Keratinocyte (primary cell): ENCODE measurements at regions not wholly inside any gene's neighbourhood (a gene's known extent, or its start where the extent isn't known, plus 50 kb on each side); places are given as distances from the start of the nearest gene placed in this dataset.

ENCODE experiments used
- DNase-seq: peaks from one replicate; pipeline ENCODE4 v3.0.0-alpha.2; 2011; ENCODE audit warnings: low read depth, missing footprints, low spot score
- FAIRE-seq: peaks from 2 replicates; lab custom pipeline; 2011; peaks lifted over from hg19 to GRCh38; lab: Jason Lieb, UNC
- H2AFZ ChIP-seq: 2 replicates; pipeline ENCODE4 v1.6.0; 2012; ENCODE audit warnings: low read length, control low read depth, inconsistent platforms; ENCODE audit not compliant: control insufficient read depth
- H3K27ac ChIP-seq: 2 replicates; pipeline ENCODE4 v1.5.1; 2011; ENCODE audit warnings: low read length; ENCODE audit not compliant: control insufficient read depth, insufficient read depth
- H3K27me3 ChIP-seq: 3 replicates; pipeline ENCODE4 v1.6.0; 2011; ENCODE audit warnings: low read length; ENCODE audit not compliant: control insufficient read depth, insufficient read depth; ENCODE audit errors: extremely low read depth
- H3K36me3 ChIP-seq, 2 experiments: 2 replicates in 1 of 2; 3 replicates in 1 of 2; pipeline ENCODE4 v1.5.1; 2011; ENCODE audit warnings: low read length in 2 of 2, mild to moderate bottlenecking in 1 of 2; ENCODE audit not compliant: control insufficient read depth in 2 of 2, insufficient read depth in 2 of 2; ENCODE audit errors: extremely low read depth in 1 of 2
- H3K4me1 ChIP-seq: 3 replicates; pipeline ENCODE4 v1.5.1; 2011; ENCODE audit warnings: low read length; ENCODE audit not compliant: control insufficient read depth, insufficient read depth; ENCODE audit errors: extremely low read depth
- H3K4me2 ChIP-seq: 3 replicates; pipeline ENCODE4 v1.6.0; 2011; ENCODE audit warnings: low read depth, low read length; ENCODE audit not compliant: control insufficient read depth, insufficient read depth; ENCODE audit errors: extremely low read depth
- H3K4me3 ChIP-seq, 3 experiments: fragments of 200-600 bp in 1 of 3; sonication (generic) in 1 of 3; 2 replicates in 2 of 3; 3 replicates in 1 of 3; pipeline ENCODE4 v1.5.1; 2011 to 2016; ENCODE audit warnings: low read length in 3 of 3, mild to moderate bottlenecking in 3 of 3, control low read depth in 2 of 3, inconsistent platforms in 1 of 3, low read depth in 1 of 3, mixed read lengths in 1 of 3, mixed run types in 1 of 3, moderate library complexity in 1 of 3; ENCODE audit not compliant: control insufficient read depth in 2 of 3, insufficient read depth in 2 of 3; ENCODE audit errors: extremely low read depth in 1 of 3
- H3K79me2 ChIP-seq: 2 replicates; pipeline ENCODE4 v1.6.0; 2012; ENCODE audit warnings: low read length; ENCODE audit not compliant: control insufficient read depth, insufficient read depth
- H3K9ac ChIP-seq: 3 replicates; pipeline ENCODE4 v1.6.0; 2011; ENCODE audit warnings: low read length; ENCODE audit not compliant: control insufficient read depth, insufficient read depth; ENCODE audit errors: extremely low read depth
- H3K9me1 ChIP-seq: 3 replicates; pipeline ENCODE4 v1.6.0; 2011; ENCODE audit warnings: low read length; ENCODE audit not compliant: control insufficient read depth, insufficient read depth; ENCODE audit errors: extremely low read depth
- H3K9me3 ChIP-seq: 2 replicates; pipeline ENCODE4 v1.5.1; 2012; ENCODE audit warnings: low read depth, low read length; ENCODE audit not compliant: control insufficient read depth
- H4K20me1 ChIP-seq: 3 replicates; pipeline ENCODE4 v1.6.0; 2011; ENCODE audit warnings: low read length; ENCODE audit not compliant: control insufficient read depth, insufficient read depth; ENCODE audit errors: extremely low read depth
- CTCF ChIP-seq, 3 experiments: IDR thresholded peaks in 1 of 3; conservative IDR thresholded peaks in 1 of 3; optimal IDR thresholded peaks in 1 of 3; 2 replicates in 2 of 3; 3 replicates in 1 of 3; pipeline versions ENCODE3 to v1.5.1; 2011; ENCODE audit warnings: low read length in 3 of 3, mild to moderate bottlenecking in 3 of 3, moderate library complexity in 2 of 3, control low read depth in 1 of 3, inconsistent platforms in 1 of 3; ENCODE audit not compliant: insufficient read depth in 2 of 3; ENCODE audit errors: extremely low read depth in 1 of 3
- EZH2 ChIP-seq: IDR thresholded peaks from one replicate; pipeline ENCODE4 v1.6.1; 2012; ENCODE audit warnings: inconsistent platforms, mild to moderate bottlenecking, low read length, moderate library complexity
- dilution Hi-C: fragments of 300-500 bp; cut with MboI; formaldehyde crosslinking; loops from one replicate; pipeline ENCODE4 v1.7.0; 2020; ENCODE audit warnings: low sequenced_read_pairs; ENCODE audit not compliant: extremely low pct_ligation_motif_present

GRCh38 chr1:25054526-25055323 lies 124.6 kb upstream of the RUNX3 start:
- H3K9ac ChIP-seq, result no peak overlapping the region
- no peaks in the 10 kb centered on the region for H4K20me1 ChIP-seq
- H3K4me2 ChIP-seq, result no peak overlapping the region
- H3K4me3 ChIP-seq, result no peak overlapping the region
- H3K9me3 ChIP-seq, result no peaks in the 10 kb centered on the region
- H3K27me3 ChIP-seq, result peaks cover 38% of the 10 kb centered on the region
- FAIRE-seq (no peak), DNase-seq (no peak)
- TF ChIP-seq EZH2 (no peak), CTCF (optimal IDR thresholded peaks at IDR 0.05 in 1 of 3, IDR thresholded peaks at IDR 0.05 in 1 of 3, conservative IDR thresholded peaks at IDR 0.05 in 1 of 3; ENCODE audit: extremely low read depth in 1 of 3, insufficient read depth in 2 of 3, low read length in 3 of 3) (no peak)
- H3K9me1 ChIP-seq, result no peaks in the 10 kb centered on the region
- H3K27ac ChIP-seq, result no peak overlapping the region
- no peaks in the 10 kb centered on the region for H3K79me2 ChIP-seq
- no peaks in the 10 kb centered on the region for H3K36me3 ChIP-seq
- H3K4me1 ChIP-seq, result no peaks in the 10 kb centered on the region
- no peak overlapping the region for H2AFZ ChIP-seq
- dilution Hi-C loops, result no loop called here

- Histone ChIP-seq H3K9me1 (no peaks in the 10 kb centered on the region), H3K9ac (no peak overlapping the region), H3K27ac (no peak overlapping the region), H3K4me3 (no peak overlapping the region), H4K20me1 (no peaks in the 10 kb centered on the region), H3K9me3 (no peaks in the 10 kb centered on the region), H3K4me1 (no peaks in the 10 kb centered on the region), H3K4me2 (no peak overlapping the region), H2AFZ (no peak overlapping the region), H3K36me3 (no peaks in the 10 kb centered on the region), H3K79me2 (no peaks in the 10 kb centered on the region), H3K27me3 (peaks cover 41% of the 10 kb centered on the region)
- FAIRE-seq (no peak), DNase-seq (no peak)
- no peak for TF ChIP-seq CTCF (optimal IDR thresholded peaks at IDR 0.05 in 1 of 3, IDR thresholded peaks at IDR 0.05 in 1 of 3, conservative IDR thresholded peaks at IDR 0.05 in 1 of 3; ENCODE audit: extremely low read depth in 1 of 3, insufficient read depth in 2 of 3, low read length in 3 of 3)
- TF ChIP-seq EZH2, result no peak
- dilution Hi-C loops, result no loop called here
Measured at GRCh38 chr1:25053576-25054250, 123.6 kb upstream of the RUNX3 start.
